ENCODE measurements at regions not wholly inside any gene's neighbourhood (a gene's known extent, or its start where the extent isn't known, plus 50 kb on each side); places are given as distances from the start of the nearest gene placed in this dataset.

- peak; percentile 14 for DNase-seq (ENCODE audit: insufficient read length, low spot score)
- FAIRE-seq, result no peak
- TF ChIP-seq TAF1 (IDR thresholded peaks at IDR 0.05; ENCODE audit: low read depth, low read length), result no peak
- no peak for TF ChIP-seq POLR2AphosphoS5 (IDR thresholded peaks at IDR 0.05; ENCODE audit: low read depth, low read length)
- no peak for TF ChIP-seq POLR2A (IDR thresholded peaks at IDR 0.05; ENCODE audit: low read depth, low read length)
- TF ChIP-seq SPI1 (IDR thresholded peaks at IDR 0.05; ENCODE audit: low read depth, low read length), result no peak
- TF ChIP-seq PAX5 (IDR thresholded peaks at IDR 0.05; ENCODE audit: insufficient read depth, low read length, severe bottlenecking), result no peak
- no peak for TF ChIP-seq POU2F2 (IDR thresholded peaks at IDR 0.05; ENCODE audit: low read depth, low read length)
Observed at GRCh38 chr1:63073309-63074306, 248.8 kb upstream of the FOXD3 start.

GRCh38 chr1:63074321-63074720, 248.0 kb upstream of the FOXD3 start:
- FAIRE-seq, result no peak
- TF ChIP-seq POLR2A (IDR thresholded peaks at IDR 0.05; ENCODE audit: low read depth, low read length) (no peak), POU2F2 (IDR thresholded peaks at IDR 0.05; ENCODE audit: low read depth, low read length) (no peak), PAX5 (IDR thresholded peaks at IDR 0.05; ENCODE audit: insufficient read depth, low read length, severe bottlenecking) (no peak), TAF1 (IDR thresholded peaks at IDR 0.05; ENCODE audit: low read depth, low read length) (no peak), POLR2AphosphoS5 (IDR thresholded peaks at IDR 0.05; ENCODE audit: low read depth, low read length) (no peak), SPI1 (IDR thresholded peaks at IDR 0.05; ENCODE audit: low read depth, low read length) (no peak)
- DNase-seq (ENCODE audit: insufficient read length, low spot score), result no peak

- FAIRE-seq, result peak; percentile 16
- TF ChIP-seq POLR2AphosphoS5 (IDR thresholded peaks at IDR 0.05; ENCODE audit: low read depth, low read length), result no peak
- TF ChIP-seq POU2F2 (IDR thresholded peaks at IDR 0.05; ENCODE audit: low read depth, low read length), result no peak
- TF ChIP-seq PAX5 (IDR thresholded peaks at IDR 0.05; ENCODE audit: insufficient read depth, low read length, severe bottlenecking), result no peak
- no peak for TF ChIP-seq SPI1 (IDR thresholded peaks at IDR 0.05; ENCODE audit: low read depth, low read length)
- TF ChIP-seq POLR2A (IDR thresholded peaks at IDR 0.05; ENCODE audit: low read depth, low read length), result no peak
- TF ChIP-seq TAF1 (IDR thresholded peaks at IDR 0.05; ENCODE audit: low read depth, low read length), result no peak
- no peak for DNase-seq (ENCODE audit: insufficient read length, low spot score)
Observed at GRCh38 chr1:63082766-63083165, 239.6 kb upstream of the FOXD3 start.

GRCh38 chr1:63087966-63088365, 234.4 kb upstream of the FOXD3 start:
- DNase-seq (ENCODE audit: insufficient read length, low spot score), result no peak
- no peak for TF ChIP-seq POU2F2 (IDR thresholded peaks at IDR 0.05; ENCODE audit: low read depth, low read length)
- TF ChIP-seq POLR2AphosphoS5 (IDR thresholded peaks at IDR 0.05; ENCODE audit: low read depth, low read length), result no peak
- FAIRE-seq, result no peak

- no peak for DNase-seq (ENCODE audit: insufficient read length, low spot score)
- TF ChIP-seq TAF1 (IDR thresholded peaks at IDR 0.05; ENCODE audit: low read depth, low read length) (no peak), PAX5 (IDR thresholded peaks at IDR 0.05; ENCODE audit: insufficient read depth, low read length, severe bottlenecking) (no peak), POLR2A (IDR thresholded peaks at IDR 0.05; ENCODE audit: low read depth, low read length) (no peak), POU2F2 (IDR thresholded peaks at IDR 0.05; ENCODE audit: low read depth, low read length) (no peak), POLR2AphosphoS5 (IDR thresholded peaks at IDR 0.05; ENCODE audit: low read depth, low read length) (no peak), SPI1 (IDR thresholded peaks at IDR 0.05; ENCODE audit: low read depth, low read length) (no peak)
- no peak for FAIRE-seq
Observed at GRCh38 chr1:63099188-63099587, 223.2 kb upstream of the FOXD3 start.

- no peak for TF ChIP-seq POLR2AphosphoS5 (IDR thresholded peaks at IDR 0.05; ENCODE audit: low read depth, low read length)
- TF ChIP-seq PAX5 (IDR thresholded peaks at IDR 0.05; ENCODE audit: insufficient read depth, low read length, severe bottlenecking), result no peak
- TF ChIP-seq POU2F2 (IDR thresholded peaks at IDR 0.05; ENCODE audit: low read depth, low read length), result no peak
- FAIRE-seq (no peak), DNase-seq (ENCODE audit: insufficient read length, low spot score) (no peak)
Observed at GRCh38 chr1:63101336-63101735, 221.0 kb upstream of the FOXD3 start.

GRCh38 chr1:63103682-63104081, 218.7 kb upstream of the FOXD3 start:
- TF ChIP-seq SPI1 (IDR thresholded peaks at IDR 0.05; ENCODE audit: low read depth, low read length) (no peak), POLR2A (IDR thresholded peaks at IDR 0.05; ENCODE audit: low read depth, low read length) (no peak), PAX5 (IDR thresholded peaks at IDR 0.05; ENCODE audit: insufficient read depth, low read length, severe bottlenecking) (no peak), POU2F2 (IDR thresholded peaks at IDR 0.05; ENCODE audit: low read depth, low read length) (no peak), POLR2AphosphoS5 (IDR thresholded peaks at IDR 0.05; ENCODE audit: low read depth, low read length) (no peak), TAF1 (IDR thresholded peaks at IDR 0.05; ENCODE audit: low read depth, low read length) (no peak)
- FAIRE-seq, result no peak
- no peak for DNase-seq (ENCODE audit: insufficient read length, low spot score)

GRCh38 chr1:63107066-63107465, 215.3 kb upstream of the FOXD3 start:
- FAIRE-seq (no peak), DNase-seq (ENCODE audit: insufficient read length, low spot score) (no peak)
- no peak for TF ChIP-seq PAX5 (IDR thresholded peaks at IDR 0.05; ENCODE audit: insufficient read depth, low read length, severe bottlenecking)
- TF ChIP-seq POU2F2 (IDR thresholded peaks at IDR 0.05; ENCODE audit: low read depth, low read length), result no peak
- no peak for TF ChIP-seq SPI1 (IDR thresholded peaks at IDR 0.05; ENCODE audit: low read depth, low read length)
- no peak for TF ChIP-seq TAF1 (IDR thresholded peaks at IDR 0.05; ENCODE audit: low read depth, low read length)
- TF ChIP-seq POLR2AphosphoS5 (IDR thresholded peaks at IDR 0.05; ENCODE audit: low read depth, low read length), result no peak
- TF ChIP-seq POLR2A (IDR thresholded peaks at IDR 0.05; ENCODE audit: low read depth, low read length), result no peak

- FAIRE-seq (no peak), DNase-seq (ENCODE audit: insufficient read length, low spot score) (no peak)
- TF ChIP-seq POU2F2 (IDR thresholded peaks at IDR 0.05; ENCODE audit: low read depth, low read length) (no peak), POLR2AphosphoS5 (IDR thresholded peaks at IDR 0.05; ENCODE audit: low read depth, low read length) (no peak), PAX5 (IDR thresholded peaks at IDR 0.05; ENCODE audit: insufficient read depth, low read length, severe bottlenecking) (no peak), TAF1 (IDR thresholded peaks at IDR 0.05; ENCODE audit: low read depth, low read length) (no peak), POLR2A (IDR thresholded peaks at IDR 0.05; ENCODE audit: low read depth, low read length) (no peak), SPI1 (IDR thresholded peaks at IDR 0.05; ENCODE audit: low read depth, low read length) (no peak)
Observed at GRCh38 chr1:63108206-63108605, 214.2 kb upstream of the FOXD3 start.

All from GM12891 (cell line).